Smooth muscle cell (in vitro differentiated cells): ENCODE measurements at regions not wholly inside any gene's neighbourhood (a gene's known extent, or its start where the extent isn't known, plus 50 kb on each side); places are given as distances from the start of the nearest gene placed in this dataset.

Source experiments
- DNase-seq: peaks from one replicate; lab custom pipeline; 2025; ENCODE audit not compliant: unreplicated experiment; lab: John Stamatoyannopoulos, UW
- H2AFZ ChIP-seq: fragments of 200-600 bp; sonication (generic); 2 replicates; pipeline ENCODE4 v1.6.0; 2016; ENCODE audit warnings: antibody characterized with exemption, low read depth, mild to moderate bottlenecking
- H3F3A ChIP-seq: fragments of 200-600 bp; sonication (generic); 2 replicates; pipeline ENCODE4 v1.6.0; 2017; ENCODE audit warnings: antibody characterized with exemption, low read depth
- H3K27ac ChIP-seq: fragments of 200-600 bp; sonication (generic); 2 replicates; pipeline ENCODE4 v1.5.1; 2016; ENCODE audit warnings: low read depth, mild to moderate bottlenecking
- H3K27me3 ChIP-seq: fragments of 200-600 bp; sonication (generic); 2 replicates; pipeline ENCODE4 v1.6.1; 2016; ENCODE audit warnings: low read depth, mild to moderate bottlenecking
- H3K36me3 ChIP-seq: fragments of 200-600 bp; sonication (generic); 2 replicates; pipeline ENCODE4 v1.5.1; 2016; ENCODE audit warnings: low read depth
- H3K4me1 ChIP-seq: fragments of 200-600 bp; sonication (generic); 2 replicates; pipeline ENCODE4 v1.5.1; 2016; ENCODE audit warnings: low read depth
- H3K4me2 ChIP-seq: fragments of 200-600 bp; sonication (generic); 2 replicates; pipeline ENCODE4 v1.6.0; 2016; ENCODE audit warnings: mild to moderate bottlenecking
- H3K4me3 ChIP-seq: fragments of 200-600 bp; sonication (generic); 2 replicates; pipeline ENCODE4 v1.5.1; 2016; ENCODE audit warnings: mild to moderate bottlenecking
- H3K79me2 ChIP-seq: fragments of 200-600 bp; sonication (generic); 2 replicates; pipeline ENCODE4 v1.6.0; 2016; ENCODE audit warnings: low read depth, mild to moderate bottlenecking
- H3K9ac ChIP-seq: fragments of 200-600 bp; sonication (generic); 2 replicates; pipeline ENCODE4 v1.6.0; 2016; ENCODE audit warnings: low read depth
- H3K9me3 ChIP-seq: fragments of 200-600 bp; sonication (generic); replicated peaks from 2 replicates; pipeline ENCODE4 v1.5.1; 2016; ENCODE audit warnings: low read depth
- H4K20me1 ChIP-seq: fragments of 200-600 bp; sonication (generic); 2 replicates; pipeline ENCODE4 v1.6.0; 2016; ENCODE audit warnings: low read depth
- WGBS: methylation state at CpG from one replicate; pipeline ENCODE4 v1.1.7; 2016; ENCODE audit warnings: low lambda C conversion rate; 5-methylcytosine and 5-hydroxymethylcytosine counted together
- TF ChIP-seq, protein P1 (sequence below): fragments of 200-600 bp; sonication (generic); IDR thresholded peaks from 2 replicates; pipeline ENCODE4 v1.5.1; 2017; ENCODE audit warnings: borderline replicate concordance, mild to moderate bottlenecking, antibody characterized with exemption; ENCODE audit not compliant: insufficient read depth, poor library complexity, severe bottlenecking

DNA sequence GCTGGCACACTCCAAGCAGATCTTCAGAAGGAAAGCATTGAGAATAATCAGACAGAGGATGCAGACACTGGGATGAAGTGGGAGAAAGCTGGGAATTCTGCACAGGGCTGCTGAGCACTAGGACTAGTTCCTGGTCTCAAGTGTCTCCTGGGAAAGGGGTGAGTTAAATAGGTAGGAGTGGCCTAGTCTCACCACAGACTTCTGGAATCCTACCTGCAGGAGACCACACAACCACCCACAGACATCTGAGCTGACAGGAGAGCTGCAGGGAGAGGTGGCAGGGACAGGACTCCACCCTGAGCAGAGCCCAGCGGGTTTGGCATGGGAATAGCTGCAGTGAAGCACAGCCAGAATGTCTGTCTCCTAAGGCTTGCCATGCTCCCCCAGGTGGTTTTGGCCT, 95.1 kb upstream of the GALNTL6 start:
- no peaks in the 10 kb centered on the region for H4K20me1 ChIP-seq

DNA sequence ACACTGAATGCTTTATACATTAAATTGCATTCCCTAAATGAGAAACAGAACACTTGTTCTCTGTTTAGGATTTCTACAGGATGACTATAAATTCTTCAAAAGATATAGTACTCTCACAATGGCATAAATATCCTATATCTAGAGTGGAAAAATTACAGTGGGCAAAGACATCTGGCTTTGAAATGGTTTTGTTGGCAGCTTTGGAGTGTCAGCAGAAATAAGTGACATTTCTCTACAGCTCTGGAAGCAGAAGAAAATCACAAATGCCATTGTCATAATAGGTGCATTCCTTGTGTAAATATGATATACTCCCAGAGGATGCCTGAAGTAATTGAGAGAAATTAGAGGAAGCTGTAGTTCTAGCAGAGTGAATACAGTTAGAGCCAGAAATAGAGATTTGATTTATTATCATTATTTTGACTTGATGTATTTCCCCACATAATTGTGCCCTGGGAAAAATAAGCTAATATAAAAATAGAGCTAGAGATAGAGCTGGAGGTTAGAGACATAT, 95.9 kb upstream of the GALNTL6 start:
- Histone ChIP-seq H3F3A (no peaks in the 10 kb centered on the region), H3K36me3 (no peaks in the 10 kb centered on the region), H3K4me3 (no peak overlapping the region), H4K20me1 (no peaks in the 10 kb centered on the region), H2AFZ (no peak overlapping the region), H3K79me2 (no peaks in the 10 kb centered on the region), H3K9me3 (no peaks in the 10 kb centered on the region), H3K27ac (no peak overlapping the region), H3K9ac (no peak overlapping the region), H3K27me3 (no peaks in the 10 kb centered on the region), H3K4me2 (no peak overlapping the region), H3K4me1 (no peaks in the 10 kb centered on the region)
- TF ChIP-seq, protein P1, sequence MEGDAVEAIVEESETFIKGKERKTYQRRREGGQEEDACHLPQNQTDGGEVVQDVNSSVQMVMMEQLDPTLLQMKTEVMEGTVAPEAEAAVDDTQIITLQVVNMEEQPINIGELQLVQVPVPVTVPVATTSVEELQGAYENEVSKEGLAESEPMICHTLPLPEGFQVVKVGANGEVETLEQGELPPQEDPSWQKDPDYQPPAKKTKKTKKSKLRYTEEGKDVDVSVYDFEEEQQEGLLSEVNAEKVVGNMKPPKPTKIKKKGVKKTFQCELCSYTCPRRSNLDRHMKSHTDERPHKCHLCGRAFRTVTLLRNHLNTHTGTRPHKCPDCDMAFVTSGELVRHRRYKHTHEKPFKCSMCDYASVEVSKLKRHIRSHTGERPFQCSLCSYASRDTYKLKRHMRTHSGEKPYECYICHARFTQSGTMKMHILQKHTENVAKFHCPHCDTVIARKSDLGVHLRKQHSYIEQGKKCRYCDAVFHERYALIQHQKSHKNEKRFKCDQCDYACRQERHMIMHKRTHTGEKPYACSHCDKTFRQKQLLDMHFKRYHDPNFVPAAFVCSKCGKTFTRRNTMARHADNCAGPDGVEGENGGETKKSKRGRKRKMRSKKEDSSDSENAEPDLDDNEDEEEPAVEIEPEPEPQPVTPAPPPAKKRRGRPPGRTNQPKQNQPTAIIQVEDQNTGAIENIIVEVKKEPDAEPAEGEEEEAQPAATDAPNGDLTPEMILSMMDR = no peak
- DNase-seq = no peak

More for the DNA sequence above, 95.1 kb upstream of the GALNTL6 start:
- Histone ChIP-seq H3K4me2 (no peak overlapping the region), H3K9me3 (no peaks in the 10 kb centered on the region), H3K4me1 (no peaks in the 10 kb centered on the region), H3K9ac (no peak overlapping the region), H3F3A (no peaks in the 10 kb centered on the region), H3K79me2 (no peaks in the 10 kb centered on the region), H3K27me3 (no peaks in the 10 kb centered on the region), H3K27ac (no peak overlapping the region), H3K36me3 (no peaks in the 10 kb centered on the region), H3K4me3 (no peak overlapping the region), H2AFZ (no peak overlapping the region)
- TF ChIP-seq, protein P1 = no peak
- 69% methylated on average over 1 of the region's 1 CpG for WGBS
- DNase-seq = no peak

DNA sequence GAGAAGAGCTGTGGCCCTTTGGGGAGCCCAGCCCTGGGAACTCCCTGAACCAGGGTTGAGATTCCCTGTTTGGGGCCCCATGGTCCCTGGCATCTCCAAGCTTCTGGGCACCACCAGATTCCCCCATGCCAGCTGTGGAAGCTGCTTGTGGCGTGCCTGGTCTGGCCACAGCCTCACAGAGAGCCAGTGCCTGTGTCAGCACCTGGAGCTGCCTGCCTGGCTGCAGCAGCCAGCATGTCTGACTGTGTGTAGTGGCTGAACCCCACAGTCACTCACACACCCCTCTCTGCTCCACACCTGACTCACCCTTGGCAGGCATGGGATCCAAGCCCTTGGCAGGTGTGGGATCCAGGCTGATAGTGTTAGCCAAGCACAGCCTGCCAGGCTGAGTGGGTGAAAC, 97.2 kb upstream of the GALNTL6 start:
- Histone ChIP-seq H3K4me2 (no peak overlapping the region), H3K9ac (no peak overlapping the region), H3K36me3 (no peaks in the 10 kb centered on the region), H3F3A (no peaks in the 10 kb centered on the region), H3K27me3 (no peaks in the 10 kb centered on the region), H4K20me1 (no peaks in the 10 kb centered on the region), H2AFZ (no peak overlapping the region), H3K79me2 (no peaks in the 10 kb centered on the region), H3K27ac (no peak overlapping the region), H3K4me1 (no peaks in the 10 kb centered on the region), H3K4me3 (no peak overlapping the region), H3K9me3 (no peaks in the 10 kb centered on the region)
- TF ChIP-seq, protein P1 = no peak
- no peak for DNase-seq
- WGBS = 75% methylated on average over 1 of the region's 1 CpG

DNA sequence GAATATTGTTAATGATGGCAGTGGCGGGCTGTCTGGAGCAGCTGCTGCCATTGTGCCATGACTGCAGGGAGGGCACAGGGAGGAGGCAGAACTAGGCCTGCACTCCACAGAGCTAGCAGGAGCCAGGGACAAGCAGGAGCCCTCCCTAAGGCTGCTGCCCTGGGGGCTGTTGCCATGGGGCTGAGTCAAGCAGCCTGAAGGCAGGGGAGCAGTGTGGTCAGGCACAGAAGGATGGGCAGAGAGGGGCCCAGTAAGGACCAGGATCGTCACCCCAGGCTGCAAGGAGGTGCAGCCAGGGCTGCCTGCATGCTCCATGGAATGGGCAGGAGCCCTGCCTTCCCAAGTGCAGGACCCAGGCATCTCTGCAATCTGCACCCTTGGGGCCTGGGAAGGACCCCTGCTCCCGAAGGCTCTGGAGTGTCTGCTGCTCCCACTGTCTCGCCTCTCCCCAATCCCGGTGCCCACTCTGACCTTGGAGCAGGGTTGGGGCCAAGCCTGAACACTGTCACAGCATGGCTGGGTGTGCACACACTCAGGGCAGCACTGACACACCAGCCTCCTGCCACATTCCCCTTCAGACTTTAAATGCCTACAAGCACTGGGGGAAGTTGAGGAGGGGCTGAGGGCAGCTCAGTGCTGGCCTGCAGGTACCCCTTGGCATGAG, 98.3 kb upstream of the GALNTL6 start:
- Histone ChIP-seq H3K4me2 (no peak overlapping the region), H3K36me3 (no peaks in the 10 kb centered on the region), H3F3A (no peaks in the 10 kb centered on the region), H4K20me1 (no peaks in the 10 kb centered on the region), H3K27ac (no peak overlapping the region), H3K9me3 (no peaks in the 10 kb centered on the region), H3K4me3 (no peak overlapping the region), H3K9ac (no peak overlapping the region), H3K4me1 (peaks cover 3% of the 10 kb centered on the region), H3K79me2 (no peaks in the 10 kb centered on the region), H3K27me3 (no peaks in the 10 kb centered on the region), H2AFZ (no peak overlapping the region)
- TF ChIP-seq, protein P1 = no peak
- WGBS = 82% methylated on average over 5 of the region's 5 CpGs
- DNase-seq = no peak
